ENCODE measurements at regions not wholly inside any gene's neighbourhood (a gene's known extent, or its start where the extent isn't known, plus 50 kb on each side); places are given as distances from the start of the nearest gene placed in this dataset.

DNA sequence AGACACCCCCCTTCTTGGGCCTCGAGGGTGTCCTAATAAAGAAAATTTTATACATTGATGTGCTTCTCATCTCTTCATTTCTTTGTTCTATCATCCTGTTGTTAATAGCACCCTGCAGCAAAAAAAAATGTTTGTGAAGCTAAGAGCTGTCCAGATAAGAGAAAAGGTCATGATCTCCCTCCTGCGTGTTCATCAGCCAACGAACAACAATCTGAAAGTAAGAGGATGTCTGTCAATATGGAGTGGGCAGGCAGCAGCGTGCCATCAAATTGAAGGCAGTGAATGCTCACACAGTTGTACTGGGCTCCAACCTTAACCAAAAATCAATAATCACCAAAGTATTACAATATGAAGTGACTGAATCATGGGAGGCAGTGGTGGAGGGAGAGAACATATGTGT, 418.6 kb upstream of the ONECUT1 start:
- H3K9me3 ChIP-seq, result no peaks in the 10 kb centered on the region
- no peaks in the 10 kb centered on the region for H3K27me3 ChIP-seq
- no peak for TF ChIP-seq EP300 (IDR thresholded peaks at IDR 0.05)
- no peak for TF ChIP-seq POLR2A (IDR thresholded peaks at IDR 0.05)
- TF ChIP-seq, protein P1, sequence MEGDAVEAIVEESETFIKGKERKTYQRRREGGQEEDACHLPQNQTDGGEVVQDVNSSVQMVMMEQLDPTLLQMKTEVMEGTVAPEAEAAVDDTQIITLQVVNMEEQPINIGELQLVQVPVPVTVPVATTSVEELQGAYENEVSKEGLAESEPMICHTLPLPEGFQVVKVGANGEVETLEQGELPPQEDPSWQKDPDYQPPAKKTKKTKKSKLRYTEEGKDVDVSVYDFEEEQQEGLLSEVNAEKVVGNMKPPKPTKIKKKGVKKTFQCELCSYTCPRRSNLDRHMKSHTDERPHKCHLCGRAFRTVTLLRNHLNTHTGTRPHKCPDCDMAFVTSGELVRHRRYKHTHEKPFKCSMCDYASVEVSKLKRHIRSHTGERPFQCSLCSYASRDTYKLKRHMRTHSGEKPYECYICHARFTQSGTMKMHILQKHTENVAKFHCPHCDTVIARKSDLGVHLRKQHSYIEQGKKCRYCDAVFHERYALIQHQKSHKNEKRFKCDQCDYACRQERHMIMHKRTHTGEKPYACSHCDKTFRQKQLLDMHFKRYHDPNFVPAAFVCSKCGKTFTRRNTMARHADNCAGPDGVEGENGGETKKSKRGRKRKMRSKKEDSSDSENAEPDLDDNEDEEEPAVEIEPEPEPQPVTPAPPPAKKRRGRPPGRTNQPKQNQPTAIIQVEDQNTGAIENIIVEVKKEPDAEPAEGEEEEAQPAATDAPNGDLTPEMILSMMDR (IDR thresholded peaks at IDR 0.05), result no peak
- H3K27ac ChIP-seq, result no peak overlapping the region
- no peak overlapping the region for H3K4me3 ChIP-seq
- 31 to 52% (median 39%) methylated on average over 4 of the region's 4 CpGs for WGBS, 3 donors
- DNase-seq, result no peak
- intact Hi-C loops (cut with DNase I), result no loop called here
- no peaks in the 10 kb centered on the region for H3K4me1 ChIP-seq (ENCODE audit: insufficient read depth)
- no peaks in the 10 kb centered on the region for H3K36me3 ChIP-seq

DNA sequence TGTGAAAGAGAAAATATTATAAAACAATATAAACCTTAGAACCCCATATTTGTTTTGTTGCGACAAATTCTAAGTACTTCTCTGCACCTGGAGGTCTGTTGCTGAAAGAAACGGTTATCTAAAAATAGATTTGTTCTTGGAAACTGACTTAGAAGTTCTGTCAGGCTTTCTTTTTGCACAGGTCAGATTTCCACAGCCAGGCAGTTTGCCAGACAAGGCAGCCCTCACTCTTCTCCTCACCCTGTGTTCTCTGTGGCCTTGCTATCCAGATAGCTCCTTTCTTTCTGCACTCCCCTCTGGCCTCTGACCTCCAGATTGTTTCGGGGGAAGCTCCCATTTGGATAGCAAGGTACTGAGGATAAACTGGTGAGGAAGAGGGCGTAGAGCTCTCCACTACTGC, 413.3 kb upstream of the ONECUT1 start:
- WGBS, 3 donors, result 9 to 12% (median 11%) methylated on average over 4 of the region's 4 CpGs

DNA sequence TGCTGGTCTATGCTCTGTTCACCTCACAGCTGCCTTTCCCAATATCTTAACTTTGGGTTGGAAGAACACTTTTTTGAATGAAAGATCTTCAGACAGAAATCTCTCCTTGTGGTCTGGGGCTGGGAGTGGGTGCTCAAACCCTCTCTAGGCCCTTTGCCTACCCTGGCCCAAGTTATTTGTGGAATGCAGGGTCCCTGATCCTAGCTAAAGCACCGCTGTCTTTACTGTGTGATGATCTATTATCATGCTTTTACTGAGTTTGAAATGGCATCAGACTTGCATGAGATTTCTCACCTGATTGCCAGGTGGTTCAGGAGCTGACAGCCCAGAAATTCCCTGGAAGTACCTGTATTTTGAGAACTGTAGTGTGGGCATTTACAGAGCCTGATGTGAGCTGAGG, 412.7 kb upstream of the ONECUT1 start:
- H3K27me3 ChIP-seq, result no peaks in the 10 kb centered on the region
- no peaks in the 10 kb centered on the region for H3K4me1 ChIP-seq (ENCODE audit: insufficient read depth)
- H3K36me3 ChIP-seq, result no peaks in the 10 kb centered on the region
- WGBS, 3 donors, result 50 to 62% (median 54%) methylated on average over 1 of the region's 1 CpG
- intact Hi-C loops (cut with DNase I), result no loop called here
- DNase-seq, result no peak
- no peak overlapping the region for H3K27ac ChIP-seq
- TF ChIP-seq EP300 (IDR thresholded peaks at IDR 0.05), result no peak
- TF ChIP-seq POLR2A (IDR thresholded peaks at IDR 0.05), result no peak
- TF ChIP-seq, protein P1 (IDR thresholded peaks at IDR 0.05), result no peak
- H3K9me3 ChIP-seq, result peaks cover 0 to 3% of the 10 kb centered on the region in 2 donors
- H3K4me3 ChIP-seq, result no peak overlapping the region

More for the DNA sequence above, 413.3 kb upstream of the ONECUT1 start:
- Histone ChIP-seq H3K27ac (no peak overlapping the region), H3K27me3 (no peaks in the 10 kb centered on the region), H3K36me3 (no peaks in the 10 kb centered on the region), H3K9me3 (peaks cover 0 to 3% of the 10 kb centered on the region in 2 donors), H3K4me1 (ENCODE audit: insufficient read depth) (no peaks in the 10 kb centered on the region), H3K4me3 (no peak overlapping the region)
- no peak for TF ChIP-seq POLR2A (IDR thresholded peaks at IDR 0.05)
- TF ChIP-seq, protein P1 (IDR thresholded peaks at IDR 0.05), result no peak
- no peak for TF ChIP-seq EP300 (IDR thresholded peaks at IDR 0.05)
- intact Hi-C loops (cut with DNase I), result no loop called here
- DNase-seq, result no peak

GRCh38 chr15:53197426-53197839, 407.3 kb upstream of the ONECUT1 start:
- 2% methylated on average over 23 of the region's 23 CpGs for WGBS, 3 donors
- Histone ChIP-seq H3K4me3 (no peak overlapping the region), H3K27me3 (no peaks in the 10 kb centered on the region), H3K36me3 (no peaks in the 10 kb centered on the region), H3K27ac (no peak overlapping the region), H3K9me3 (peaks cover 0 to 3% of the 10 kb centered on the region in 2 donors), H3K4me1 (ENCODE audit: insufficient read depth) (no peaks in the 10 kb centered on the region)
- peak in 4 of 5 donors; percentile 9 to 43 (median 19) for DNase-seq
- TF ChIP-seq EP300 (IDR thresholded peaks at IDR 0.05), result no peak
- TF ChIP-seq, protein P1 (IDR thresholded peaks at IDR 0.05), result no peak
- no peak for TF ChIP-seq POLR2A (IDR thresholded peaks at IDR 0.05)
- intact Hi-C loops (cut with DNase I), result no loop called here
